Suprapubic skin (tissue), 4 donors: ENCODE measurements at regions not wholly inside any gene's neighbourhood (a gene's known extent, or its start where the extent isn't known, plus 50 kb on each side); places are given as distances from the start of the nearest gene placed in this dataset.

ENCODE experiments used
- DNase-seq, 2 donors: peaks; one replicate each; pipeline ENCODE4 v3.0.0-alpha.2; 2019; ENCODE audit warnings: low spot score in 2 of 2
- H3K27ac ChIP-seq: fragments of 200-600 bp; sonication (generic); one replicate; pipeline ENCODE4 v1.5.1; 2019
- H3K27me3 ChIP-seq: fragments of 200-600 bp; sonication (generic); one replicate; pipeline ENCODE4 v1.5.1; 2019
- H3K36me3 ChIP-seq: fragments of 200-600 bp; sonication (generic); one replicate; pipeline ENCODE4 v1.5.1; 2019
- H3K4me1 ChIP-seq: fragments of 200-600 bp; sonication (generic); one replicate; pipeline ENCODE4 v1.5.1; 2019
- H3K4me3 ChIP-seq: fragments of 200-600 bp; sonication (generic); one replicate; pipeline ENCODE4 v1.5.1; 2019; ENCODE audit warnings: mild to moderate bottlenecking
- H3K9me3 ChIP-seq: fragments of 200-600 bp; sonication (generic); one replicate; pipeline ENCODE4 v1.5.1; 2019
- EP300 ChIP-seq: sonication (generic); formaldehyde crosslinking; IDR thresholded peaks from one replicate; pipeline ENCODE4 v1.6.1; 2017; ENCODE audit warnings: antibody characterized with exemption
- POLR2A ChIP-seq, 2 donors: fragments of 450-650 bp; IDR thresholded peaks; one replicate each; pipeline ENCODE4 v1.6.1; 2017; ENCODE audit warnings: antibody characterized with exemption in 2 of 2, mild to moderate bottlenecking in 2 of 2, moderate library complexity in 2 of 2
- POLR2AphosphoS5 ChIP-seq, 3 donors: sonication (generic); formaldehyde crosslinking; IDR thresholded peaks; one replicate each; pipeline ENCODE4 v1.6.1; 2017; ENCODE audit warnings: antibody characterized with exemption in 3 of 3
- WGBS: methylation state at CpG from one replicate; pipeline ENCODE4 v1.1.5; 2018; 5-methylcytosine and 5-hydroxymethylcytosine counted together
- TF ChIP-seq, protein P1 (sequence below), 2 donors: fragments of 200-600 bp in 1 of 2; fragments of 450-650 bp in 1 of 2; sonication (generic) in 1 of 2; IDR thresholded peaks; one replicate each; pipeline ENCODE4 v1.5.1; 2016 to 2019; ENCODE audit warnings: antibody characterized with exemption in 2 of 2, mild to moderate bottlenecking in 1 of 2, moderate library complexity in 1 of 2

DNA sequence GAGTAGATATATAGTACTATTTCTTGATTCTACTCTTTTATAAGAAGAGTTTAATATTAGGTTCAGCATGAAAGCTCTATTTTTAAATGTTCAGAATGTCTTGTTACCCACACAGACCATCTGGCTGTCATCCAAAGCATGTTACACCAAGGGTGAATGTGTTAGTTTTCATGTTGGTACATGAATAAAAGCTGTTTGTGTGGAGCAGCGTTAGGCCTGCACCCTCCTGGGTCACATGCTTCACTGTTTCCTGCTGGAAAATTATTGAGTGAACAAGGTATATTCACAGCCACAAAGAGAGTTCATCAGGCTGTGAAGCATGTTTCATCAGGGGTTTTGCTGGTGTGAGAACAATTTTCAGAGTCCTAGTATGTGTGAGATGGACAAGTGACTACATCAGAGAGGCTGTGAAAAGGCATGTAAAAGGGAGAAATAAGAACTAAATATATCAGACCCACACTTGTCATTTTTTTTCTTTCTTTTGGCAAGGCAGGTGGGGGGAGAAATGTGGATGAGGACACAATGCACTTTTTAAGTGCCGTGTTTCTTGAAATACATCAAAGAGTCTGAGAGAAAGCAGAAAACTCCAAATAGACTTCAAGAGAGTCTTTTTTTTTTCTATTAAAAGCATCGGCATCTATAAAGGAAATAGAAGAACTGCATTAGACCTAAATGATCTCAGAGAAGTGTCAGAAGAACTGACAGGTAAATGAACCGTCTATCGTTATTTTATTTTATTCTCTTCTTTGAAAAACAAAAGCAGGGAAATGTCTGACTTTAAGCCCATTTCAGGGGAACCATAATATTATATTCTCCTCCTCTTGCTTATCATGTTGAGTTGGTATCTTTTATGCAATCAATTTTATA lies 2429.7 kb downstream of the PCDH7 start:
- Histone ChIP-seq H3K27ac (no peak overlapping the region), H3K9me3 (no peaks in the 10 kb centered on the region), H3K4me3 (no peak overlapping the region), H3K27me3 (no peaks in the 10 kb centered on the region), H3K36me3 (no peaks in the 10 kb centered on the region), H3K4me1 (no peaks in the 10 kb centered on the region)
- WGBS, result 55% methylated on average over 5 of the region's 5 CpGs
- DNase-seq, result no peak
- no peak for TF ChIP-seq POLR2AphosphoS5 (IDR thresholded peaks at IDR 0.05)
- TF ChIP-seq POLR2A (IDR thresholded peaks at IDR 0.05), result no peak
- TF ChIP-seq EP300, result no peak
- TF ChIP-seq, protein P1, sequence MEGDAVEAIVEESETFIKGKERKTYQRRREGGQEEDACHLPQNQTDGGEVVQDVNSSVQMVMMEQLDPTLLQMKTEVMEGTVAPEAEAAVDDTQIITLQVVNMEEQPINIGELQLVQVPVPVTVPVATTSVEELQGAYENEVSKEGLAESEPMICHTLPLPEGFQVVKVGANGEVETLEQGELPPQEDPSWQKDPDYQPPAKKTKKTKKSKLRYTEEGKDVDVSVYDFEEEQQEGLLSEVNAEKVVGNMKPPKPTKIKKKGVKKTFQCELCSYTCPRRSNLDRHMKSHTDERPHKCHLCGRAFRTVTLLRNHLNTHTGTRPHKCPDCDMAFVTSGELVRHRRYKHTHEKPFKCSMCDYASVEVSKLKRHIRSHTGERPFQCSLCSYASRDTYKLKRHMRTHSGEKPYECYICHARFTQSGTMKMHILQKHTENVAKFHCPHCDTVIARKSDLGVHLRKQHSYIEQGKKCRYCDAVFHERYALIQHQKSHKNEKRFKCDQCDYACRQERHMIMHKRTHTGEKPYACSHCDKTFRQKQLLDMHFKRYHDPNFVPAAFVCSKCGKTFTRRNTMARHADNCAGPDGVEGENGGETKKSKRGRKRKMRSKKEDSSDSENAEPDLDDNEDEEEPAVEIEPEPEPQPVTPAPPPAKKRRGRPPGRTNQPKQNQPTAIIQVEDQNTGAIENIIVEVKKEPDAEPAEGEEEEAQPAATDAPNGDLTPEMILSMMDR (IDR thresholded peaks at IDR 0.05), result no peak

GRCh38 chr4:33150525-33150910 lies 2430.3 kb downstream of the PCDH7 start:
- Histone ChIP-seq H3K27ac (no peak overlapping the region), H3K36me3 (no peaks in the 10 kb centered on the region), H3K4me3 (no peak overlapping the region), H3K9me3 (no peaks in the 10 kb centered on the region), H3K27me3 (no peaks in the 10 kb centered on the region), H3K4me1 (no peaks in the 10 kb centered on the region)
- TF ChIP-seq, protein P1 (IDR thresholded peaks at IDR 0.05), result no peak
- TF ChIP-seq POLR2AphosphoS5 (IDR thresholded peaks at IDR 0.05) (no peak), EP300 (no peak), POLR2A (IDR thresholded peaks at IDR 0.05) (no peak)
- 35% methylated on average over 3 of the region's 3 CpGs for WGBS
- no peak for DNase-seq

DNA sequence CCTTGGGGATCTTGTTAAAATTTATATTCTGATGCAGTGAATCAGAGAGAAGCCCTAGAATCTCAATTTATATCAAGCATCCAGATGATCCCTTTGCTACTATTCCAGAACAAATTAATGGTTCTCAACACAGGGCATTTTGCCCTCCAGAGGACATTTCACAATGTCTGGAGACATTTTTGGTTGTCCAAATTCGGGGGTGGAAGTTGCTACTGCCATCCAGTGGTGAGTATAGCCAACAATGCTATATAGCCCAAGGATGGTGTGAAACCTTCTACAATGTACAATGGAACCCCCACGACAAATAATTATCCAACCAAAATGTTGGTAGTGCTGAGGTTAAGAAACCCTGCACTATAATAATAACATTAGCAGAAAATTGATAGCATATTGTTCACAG lies 2440.0 kb downstream of the PCDH7 start:
- no peak overlapping the region for H3K4me3 ChIP-seq
- DNase-seq, result no peak
- H3K4me1 ChIP-seq, result no peaks in the 10 kb centered on the region
- H3K9me3 ChIP-seq, result peaks cover 7% of the 10 kb centered on the region
- no peaks in the 10 kb centered on the region for H3K36me3 ChIP-seq
- TF ChIP-seq, protein P1 (IDR thresholded peaks at IDR 0.05), result peak in 1 of 2 donors; percentile 21
- TF ChIP-seq EP300 (no peak), POLR2A (IDR thresholded peaks at IDR 0.05) (no peak)
- WGBS, result 43% methylated on average over 2 of the region's 2 CpGs
- H3K27me3 ChIP-seq, result no peaks in the 10 kb centered on the region
- H3K27ac ChIP-seq, result no peak overlapping the region

DNA sequence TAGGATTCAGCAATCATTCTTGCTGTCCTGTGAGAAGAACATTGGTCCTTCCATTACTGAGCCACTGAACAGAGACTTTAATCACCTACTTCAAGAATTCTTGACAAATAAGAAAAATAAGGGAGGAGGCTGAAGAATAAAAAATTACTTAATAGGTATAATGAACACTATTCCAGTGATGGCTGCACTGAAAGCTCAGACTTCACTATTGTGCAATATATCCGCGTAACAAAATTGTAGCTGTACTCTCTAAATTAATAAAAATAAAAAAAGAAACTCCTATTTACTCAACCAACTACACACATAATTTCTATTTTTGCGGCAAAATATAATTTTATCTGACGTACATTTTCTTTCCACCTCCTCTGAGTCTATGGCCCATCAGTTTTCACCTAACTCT lies 2441.0 kb downstream of the PCDH7 start:
- no peaks in the 10 kb centered on the region for H3K27me3 ChIP-seq
- no peak overlapping the region for H3K27ac ChIP-seq
- no peaks in the 10 kb centered on the region for H3K4me1 ChIP-seq
- WGBS, result 94% methylated on average over 4 of the region's 4 CpGs
- no peak overlapping the region for H3K4me3 ChIP-seq
- DNase-seq, result no peak
- peaks cover under 1% of the 10 kb centered on the region for H3K9me3 ChIP-seq
- no peaks in the 10 kb centered on the region for H3K36me3 ChIP-seq
- TF ChIP-seq POLR2AphosphoS5 (IDR thresholded peaks at IDR 0.05), result no peak
- TF ChIP-seq POLR2A (IDR thresholded peaks at IDR 0.05), result no peak
- TF ChIP-seq, protein P1 (IDR thresholded peaks at IDR 0.05), result no peak
- TF ChIP-seq EP300, result no peak

DNA sequence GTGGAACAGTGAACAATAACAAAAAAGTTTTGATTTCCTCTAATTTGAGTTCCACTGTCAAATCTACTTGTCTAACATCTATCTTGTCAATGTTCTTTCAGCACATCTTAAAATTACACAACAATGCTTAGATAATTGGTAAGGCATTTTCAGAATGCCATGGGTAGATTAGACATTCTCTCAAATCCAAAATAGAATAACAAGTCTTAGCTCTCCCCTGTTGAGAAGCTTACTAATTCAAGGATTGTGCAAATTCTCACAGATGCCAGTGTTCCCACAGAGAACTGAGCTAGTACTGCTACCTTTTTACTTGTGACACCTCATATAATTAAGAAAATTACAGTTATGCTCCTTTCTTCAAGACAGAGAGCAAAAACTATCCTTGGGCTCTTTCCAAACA lies 2442.0 kb downstream of the PCDH7 start:
- no peaks in the 10 kb centered on the region for H3K9me3 ChIP-seq
- no peak for DNase-seq
- H3K4me3 ChIP-seq, result no peak overlapping the region
- H3K4me1 ChIP-seq, result no peaks in the 10 kb centered on the region
- H3K27ac ChIP-seq, result no peak overlapping the region
- no peaks in the 10 kb centered on the region for H3K27me3 ChIP-seq
- H3K36me3 ChIP-seq, result no peaks in the 10 kb centered on the region
- no peak for TF ChIP-seq EP300
- no peak for TF ChIP-seq POLR2A (IDR thresholded peaks at IDR 0.05)
- no peak for TF ChIP-seq POLR2AphosphoS5 (IDR thresholded peaks at IDR 0.05)
- TF ChIP-seq, protein P1 (IDR thresholded peaks at IDR 0.05), result no peak
